A673 (cell line): ENCODE measurements at regions not wholly inside any gene's neighbourhood (a gene's known extent, or its start where the extent isn't known, plus 50 kb on each side); places are given as distances from the start of the nearest gene placed in this dataset.

Experiments used
- BruUV-seq: library from RNA; stranded (reverse); fragments of 400-500 nt; replicated peaks from 2 replicates; lab custom pipeline; 2021; lab: Mats Ljungman, UMichigan
- CTCF ChIA-PET: fragments of 300-600 bp; sonication (Branson Sonifier 250); formaldehyde crosslinking; loops from one replicate; lab custom pipeline; 2022; ENCODE audit warnings: antibody characterized with exemption; lab: Charles Lee
- POLR2A ChIA-PET: fragments of 300-600 bp; sonication (Branson Sonifier 250); formaldehyde crosslinking; loops from one replicate; lab custom pipeline; 2022; ENCODE audit warnings: antibody characterized with exemption; ENCODE audit not compliant: low non-redundant PET; lab: Charles Lee
- DNase-seq: peaks from one replicate; pipeline ENCODE4 v3.0.0-alpha.2; 2015; ENCODE audit warnings: low spot score
- H3K27ac ChIP-seq: fragments of 200-600 bp; sonication (generic); 2 replicates; pipeline ENCODE4 v1.5.1; 2016; ENCODE audit warnings: mixed run types, low read depth, mild to moderate bottlenecking, mixed read lengths, antibody characterized with exemption, low read length; ENCODE audit not compliant: poor library complexity, severe bottlenecking
- H3K27me3 ChIP-seq: fragments of 200-600 bp; sonication (generic); replicated peaks from 2 replicates; pipeline ENCODE4 v1.6.1; 2017; ENCODE audit warnings: mixed run types, low read depth, mild to moderate bottlenecking, mixed read lengths, antibody characterized with exemption, low read length; ENCODE audit not compliant: insufficient read depth, poor library complexity
- H3K36me3 ChIP-seq: fragments of 200-600 bp; sonication (generic); 2 replicates; pipeline ENCODE4 v1.6.1; 2016; ENCODE audit warnings: mixed run types, mild to moderate bottlenecking, mixed read lengths, antibody characterized with exemption, low read length; ENCODE audit not compliant: insufficient read depth, poor library complexity, severe bottlenecking
- H3K4me1 ChIP-seq: fragments of 200-600 bp; sonication (generic); 2 replicates; pipeline ENCODE4 v1.6.1; 2017; ENCODE audit warnings: mixed run types, mild to moderate bottlenecking, mixed read lengths, antibody characterized with exemption, low read length; ENCODE audit not compliant: insufficient read depth, poor library complexity, severe bottlenecking
- H3K4me3 ChIP-seq: fragments of 200-600 bp; sonication (generic); 2 replicates; pipeline ENCODE4 v1.5.1; 2016; ENCODE audit warnings: low read depth, mixed run types, mild to moderate bottlenecking, mixed read lengths, low read length; ENCODE audit not compliant: poor library complexity, severe bottlenecking
- H3K9me3 ChIP-seq: fragments of 200-600 bp; sonication (generic); 2 replicates; pipeline ENCODE4 v1.6.1; 2016; ENCODE audit warnings: mixed run types, low read depth, mild to moderate bottlenecking, mixed read lengths, antibody characterized with exemption, low read length; ENCODE audit not compliant: poor library complexity, severe bottlenecking
- CTCF ChIP-seq: fragments of 300-800, 200-600 bp; sonication (generic); conservative IDR thresholded peaks from 2 replicates; pipeline ENCODE4 v1.5.1; 2017; ENCODE audit warnings: low read depth, mild to moderate bottlenecking, antibody characterized with exemption, low read length, moderate library complexity, mixed read lengths
- EZH2 ChIP-seq: fragments of 200-600 bp; sonication (generic); IDR thresholded peaks from 2 replicates; pipeline ENCODE4 v1.6.1; 2017; ENCODE audit warnings: borderline replicate concordance, low read depth, mild to moderate bottlenecking, mixed read lengths, antibody characterized with exemption, low read length; ENCODE audit not compliant: poor library complexity, severe bottlenecking
- intact Hi-C: fragments of 100-400 bp; cut with micrococcal nuclease; formaldehyde crosslinking; loops from one replicate; pipeline ENCODE4 v1.10.0; 2022; ENCODE audit not compliant: unreplicated experiment

DNA sequence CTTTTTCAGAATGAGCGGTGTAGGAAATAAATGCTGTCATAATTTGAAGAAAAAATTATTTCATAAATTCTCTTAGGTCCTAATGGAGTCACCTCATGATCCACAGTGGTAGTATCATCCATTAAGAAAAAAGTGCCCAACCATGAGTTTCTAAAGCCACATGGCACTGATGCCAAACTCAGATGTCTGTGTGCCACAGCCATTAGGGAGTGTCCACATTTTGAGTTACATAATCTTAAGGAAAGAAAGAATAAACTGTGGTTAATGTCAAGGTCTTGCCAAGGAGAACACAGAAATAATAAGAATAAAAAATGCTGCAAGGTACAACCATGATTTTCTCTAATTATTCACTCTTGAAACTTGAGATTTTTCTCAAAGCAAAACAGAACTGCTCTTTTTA is 1101.8 kb downstream of the SORCS3 start:
- CTCF ChIA-PET = no interaction called here
- no peaks in the 10 kb centered on the region for H3K36me3 ChIP-seq

DNA sequence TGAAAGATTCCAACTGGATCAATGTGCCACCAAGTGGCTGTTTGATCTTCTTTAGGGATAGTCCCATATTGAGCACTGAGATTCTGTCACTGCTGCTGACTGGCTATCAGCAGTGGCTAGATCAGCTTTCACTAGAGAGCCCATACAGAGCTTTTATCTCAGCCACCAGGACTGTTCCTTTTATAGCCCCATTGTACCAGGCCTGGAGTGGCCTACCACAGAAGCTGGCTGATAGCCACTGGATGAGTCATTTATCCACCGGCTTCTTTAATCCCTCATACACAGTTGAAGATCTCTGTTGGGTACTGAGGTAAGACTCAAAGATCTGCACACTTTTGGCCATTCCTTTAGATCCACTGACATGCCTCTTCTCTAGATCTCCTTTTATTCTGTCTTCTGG is 1101.1 kb downstream of the SORCS3 start:
- no TSS peak for BruUV-seq
- intact Hi-C loops = no loop called here
- peaks cover 8% of the 10 kb centered on the region for H3K4me1 ChIP-seq
- DNase-seq = peak; percentile 68
- H3K36me3 ChIP-seq = no peaks in the 10 kb centered on the region
- H3K4me3 ChIP-seq = no peak overlapping the region
- ChIA-PET POLR2A (no interaction called here), CTCF (no interaction called here)
- H3K27me3 ChIP-seq = no peaks in the 10 kb centered on the region
- TF ChIP-seq CTCF = no peak
- no peak for TF ChIP-seq EZH2
- H3K27ac ChIP-seq = no peak overlapping the region
- no peaks in the 10 kb centered on the region for H3K9me3 ChIP-seq

More for the DNA sequence above, 1101.8 kb downstream of the SORCS3 start:
- Histone ChIP-seq H3K27ac (no peak overlapping the region), H3K4me3 (no peak overlapping the region), H3K27me3 (no peaks in the 10 kb centered on the region), H3K9me3 (no peaks in the 10 kb centered on the region), H3K4me1 (peaks cover 8% of the 10 kb centered on the region)
- intact Hi-C loops = no loop called here
- POLR2A ChIA-PET = no interaction called here
- no peak for DNase-seq
- no peak for TF ChIP-seq CTCF
- no peak for TF ChIP-seq EZH2
- BruUV-seq = no TSS peak

DNA sequence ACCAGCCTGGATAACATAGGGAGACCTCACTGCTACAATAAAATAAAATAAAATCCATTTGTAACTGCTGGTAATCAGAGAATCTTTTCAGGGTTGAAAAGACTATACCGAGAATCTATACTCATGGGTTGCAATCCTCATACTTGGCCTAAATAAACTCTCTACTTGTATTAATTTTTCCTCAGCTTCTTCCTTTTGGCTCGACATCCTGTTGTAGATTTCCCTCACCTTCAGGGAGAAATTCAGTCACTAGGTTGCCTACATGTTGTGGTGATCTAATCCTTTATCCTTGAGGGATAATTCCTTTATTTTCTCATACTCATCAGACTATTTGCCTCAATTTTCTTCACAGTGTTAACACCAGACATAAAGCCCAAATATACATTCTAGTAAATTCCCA is 1093.4 kb downstream of the SORCS3 start:
- H3K4me3 ChIP-seq = no peak overlapping the region
- no peak overlapping the region for H3K27ac ChIP-seq
- ChIA-PET POLR2A (no interaction called here), CTCF (no interaction called here)
- H3K9me3 ChIP-seq = no peaks in the 10 kb centered on the region
- H3K27me3 ChIP-seq = no peaks in the 10 kb centered on the region
- H3K36me3 ChIP-seq = no peaks in the 10 kb centered on the region
- intact Hi-C loops = no loop called here
- DNase-seq = no peak
- BruUV-seq = no TSS peak
- no peaks in the 10 kb centered on the region for H3K4me1 ChIP-seq
- TF ChIP-seq CTCF (no peak), EZH2 (no peak)
